Right lobe of liver (tissue), 4 donors: ENCODE measurements at regions not wholly inside any gene's neighbourhood (a gene's known extent, or its start where the extent isn't known, plus 50 kb on each side); places are given as distances from the start of the nearest gene placed in this dataset.

Source experiments
- POLR2A ChIP-seq: fragments of 450-650 bp; IDR thresholded peaks from one replicate; pipeline ENCODE4 v1.6.1; 2017; ENCODE audit warnings: antibody characterized with exemption, mild to moderate bottlenecking
- TF ChIP-seq, protein P1 (sequence below), 4 donors: fragments of 200-600 bp in 3 of 4; fragments of 450-650 bp in 1 of 4; IDR thresholded peaks; one replicate each; pipeline versions ENCODE4 v1.5.1 to v1.8.0; 2016 to 2022; ENCODE audit warnings: antibody characterized with exemption in 4 of 4, mild to moderate bottlenecking in 2 of 4
- donor health status: DM: no; HTN: no; CAD: no.
- donor health status: DM: no; HTN: no; CAD: no.
- donor health status: DM: no; HTN: yes; CAD: no.

- TF ChIP-seq POLR2A: no peak
- TF ChIP-seq, protein P1, sequence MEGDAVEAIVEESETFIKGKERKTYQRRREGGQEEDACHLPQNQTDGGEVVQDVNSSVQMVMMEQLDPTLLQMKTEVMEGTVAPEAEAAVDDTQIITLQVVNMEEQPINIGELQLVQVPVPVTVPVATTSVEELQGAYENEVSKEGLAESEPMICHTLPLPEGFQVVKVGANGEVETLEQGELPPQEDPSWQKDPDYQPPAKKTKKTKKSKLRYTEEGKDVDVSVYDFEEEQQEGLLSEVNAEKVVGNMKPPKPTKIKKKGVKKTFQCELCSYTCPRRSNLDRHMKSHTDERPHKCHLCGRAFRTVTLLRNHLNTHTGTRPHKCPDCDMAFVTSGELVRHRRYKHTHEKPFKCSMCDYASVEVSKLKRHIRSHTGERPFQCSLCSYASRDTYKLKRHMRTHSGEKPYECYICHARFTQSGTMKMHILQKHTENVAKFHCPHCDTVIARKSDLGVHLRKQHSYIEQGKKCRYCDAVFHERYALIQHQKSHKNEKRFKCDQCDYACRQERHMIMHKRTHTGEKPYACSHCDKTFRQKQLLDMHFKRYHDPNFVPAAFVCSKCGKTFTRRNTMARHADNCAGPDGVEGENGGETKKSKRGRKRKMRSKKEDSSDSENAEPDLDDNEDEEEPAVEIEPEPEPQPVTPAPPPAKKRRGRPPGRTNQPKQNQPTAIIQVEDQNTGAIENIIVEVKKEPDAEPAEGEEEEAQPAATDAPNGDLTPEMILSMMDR (IDR thresholded peaks at IDR 0.05): no peak
Measured at GRCh38 chr13:110980921-110981320, 66.1 kb upstream of the ANKRD10 start.
